ENCODE measurements at regions not wholly inside any gene's neighbourhood (a gene's known extent, or its start where the extent isn't known, plus 50 kb on each side); places are given as distances from the start of the nearest gene placed in this dataset.
A peak's percentile ranks its signal among the peaks of the same experiment; 100 is the strongest.

- H3K9me3 ChIP-seq: peaks cover 12% of the 10 kb centered on the region; the same call in 1 of the 2 replicates
These were observed 93.8 kb upstream of the SOX1 start for GRCh38 chr13:111973186-111973585.

DNA sequence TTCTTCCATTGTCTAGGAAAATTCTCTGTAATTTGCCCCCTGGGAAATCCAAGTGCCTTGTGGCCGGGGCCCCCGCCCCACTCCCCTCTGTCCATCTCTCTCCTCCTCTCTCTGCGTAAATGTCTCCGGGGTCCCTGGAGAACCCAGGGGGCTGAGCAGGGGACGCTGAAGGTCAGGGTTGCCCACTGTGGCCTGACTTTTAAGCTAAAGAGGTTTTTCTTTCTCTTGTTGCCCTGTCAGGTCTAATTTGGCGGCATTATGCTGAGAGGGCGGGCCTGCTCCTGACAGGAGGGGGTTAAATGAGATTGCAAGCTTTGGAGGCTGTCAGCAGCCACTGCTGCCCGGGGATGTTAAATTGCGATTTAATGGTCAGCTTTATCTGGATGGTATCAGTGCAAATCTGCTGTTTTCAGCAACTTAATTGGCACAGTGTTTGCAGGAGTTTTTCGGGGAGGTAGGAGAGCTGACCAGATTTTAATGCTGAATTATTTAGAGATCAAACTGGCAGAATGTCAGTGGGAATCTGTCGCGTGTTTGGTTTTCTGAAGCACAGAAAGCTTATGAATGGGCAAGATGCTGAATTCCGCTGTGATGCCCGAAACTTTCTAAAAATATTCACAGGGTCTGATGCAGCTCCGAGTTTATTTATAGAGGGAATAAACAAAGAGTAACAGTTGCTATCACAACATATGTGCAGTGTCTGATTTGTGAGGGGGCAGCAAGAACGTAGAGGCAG lies 93.2 kb upstream of the SOX1 start:
- Histone ChIP-seq H3K4me1 (no peaks in the 10 kb centered on the region), H3K4me3 (ENCODE audit: low read depth, low read length) (no peak overlapping the region)
- no peak for DNase-seq

More at GRCh38 chr13:111973186-111973585, 93.8 kb upstream of the SOX1 start:
- DNase-seq: no peak
- peaks cover 81% of the 10 kb centered on the region for H3K27me3 ChIP-seq
- H3K4me3 ChIP-seq (ENCODE audit: low read depth, low read length): no peak overlapping the region
- no peaks in the 10 kb centered on the region for H3K36me3 ChIP-seq
- no peaks in the 10 kb centered on the region for H3K4me1 ChIP-seq
- TF ChIP-seq, protein P1, sequence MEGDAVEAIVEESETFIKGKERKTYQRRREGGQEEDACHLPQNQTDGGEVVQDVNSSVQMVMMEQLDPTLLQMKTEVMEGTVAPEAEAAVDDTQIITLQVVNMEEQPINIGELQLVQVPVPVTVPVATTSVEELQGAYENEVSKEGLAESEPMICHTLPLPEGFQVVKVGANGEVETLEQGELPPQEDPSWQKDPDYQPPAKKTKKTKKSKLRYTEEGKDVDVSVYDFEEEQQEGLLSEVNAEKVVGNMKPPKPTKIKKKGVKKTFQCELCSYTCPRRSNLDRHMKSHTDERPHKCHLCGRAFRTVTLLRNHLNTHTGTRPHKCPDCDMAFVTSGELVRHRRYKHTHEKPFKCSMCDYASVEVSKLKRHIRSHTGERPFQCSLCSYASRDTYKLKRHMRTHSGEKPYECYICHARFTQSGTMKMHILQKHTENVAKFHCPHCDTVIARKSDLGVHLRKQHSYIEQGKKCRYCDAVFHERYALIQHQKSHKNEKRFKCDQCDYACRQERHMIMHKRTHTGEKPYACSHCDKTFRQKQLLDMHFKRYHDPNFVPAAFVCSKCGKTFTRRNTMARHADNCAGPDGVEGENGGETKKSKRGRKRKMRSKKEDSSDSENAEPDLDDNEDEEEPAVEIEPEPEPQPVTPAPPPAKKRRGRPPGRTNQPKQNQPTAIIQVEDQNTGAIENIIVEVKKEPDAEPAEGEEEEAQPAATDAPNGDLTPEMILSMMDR (IDR thresholded peaks at IDR 0.05; ENCODE audit: low read depth, low read length): no peak

GRCh38 chr13:111974341-111974640 lies 92.7 kb upstream of the SOX1 start:
- H3K36me3 ChIP-seq: no peaks in the 10 kb centered on the region
- no peaks in the 10 kb centered on the region for H3K4me1 ChIP-seq
- TF ChIP-seq, protein P1 (IDR thresholded peaks at IDR 0.05; ENCODE audit: low read depth, low read length): no peak
- peaks cover 83% of the 10 kb centered on the region for H3K27me3 ChIP-seq
- H3K9me3 ChIP-seq: peaks cover 12% of the 10 kb centered on the region; the same call in 1 of the 2 replicates
- no peak overlapping the region for H3K4me3 ChIP-seq (ENCODE audit: low read depth, low read length)
- no peak for DNase-seq

More for the DNA sequence above, 93.2 kb upstream of the SOX1 start:
- TF ChIP-seq, protein P1 (IDR thresholded peaks at IDR 0.05; ENCODE audit: low read depth, low read length): no peak
- H3K27me3 ChIP-seq: peaks cover 81% of the 10 kb centered on the region
- no peaks in the 10 kb centered on the region for H3K36me3 ChIP-seq
- H3K9me3 ChIP-seq: peaks cover 12% of the 10 kb centered on the region; the same call in 1 of the 2 replicates

- H3K27me3 ChIP-seq: peaks cover 83% of the 10 kb centered on the region
- H3K4me3 ChIP-seq (ENCODE audit: low read depth, low read length): no peak overlapping the region
- TF ChIP-seq, protein P1 (IDR thresholded peaks at IDR 0.05; ENCODE audit: low read depth, low read length): no peak
- no peaks in the 10 kb centered on the region for H3K36me3 ChIP-seq
- H3K9me3 ChIP-seq: peaks cover 12% of the 10 kb centered on the region; the same call in 1 of the 2 replicates
- peak; percentile 40 for DNase-seq
- H3K4me1 ChIP-seq: no peaks in the 10 kb centered on the region
These were observed 91.1 kb upstream of the SOX1 start for GRCh38 chr13:111975539-111976473.

- DNase-seq: peak; percentile 38
- Histone ChIP-seq H3K4me3 (ENCODE audit: low read depth, low read length) (no peak overlapping the region), H3K9me3 (peaks cover 12% of the 10 kb centered on the region; the same call in 1 of the 2 replicates), H3K4me1 (no peaks in the 10 kb centered on the region), H3K27me3 (peaks cover 83% of the 10 kb centered on the region), H3K36me3 (no peaks in the 10 kb centered on the region)
- TF ChIP-seq, protein P1 (IDR thresholded peaks at IDR 0.05; ENCODE audit: low read depth, low read length): no peak
These were observed 90.3 kb upstream of the SOX1 start for GRCh38 chr13:111976474-111977178.

Data from BE2C (cell line).